HL-60 (cell line): ENCODE measurements at regions not wholly inside any gene's neighbourhood (a gene's known extent, or its start where the extent isn't known, plus 50 kb on each side); places are given as distances from the start of the nearest gene placed in this dataset.

ENCODE experiments used
- DNase-seq, 2 experiments: peaks; one replicate each; pipeline ENCODE4 v3.0.0-alpha.2; 2010 to 2020; ENCODE audit warnings: low read depth in 1 of 2, low spot score in 1 of 2
- H3K27ac ChIP-seq: fragments of 250-450 bp; sonication (Bioruptor Pico); replicated peaks from 2 replicates; pipeline ENCODE4 v1.5.1; 2020; ENCODE audit warnings: mild to moderate bottlenecking, moderate library complexity
- H3K27me3 ChIP-seq: fragments of 250-450 bp; sonication (Bioruptor Pico); 2 replicates; pipeline ENCODE4 v1.5.1; 2021; ENCODE audit warnings: mild to moderate bottlenecking, moderate library complexity; ENCODE audit not compliant: insufficient read depth, poor library complexity, severe bottlenecking
- H3K4me3 ChIP-seq: replicated peaks from 2 replicates; pipeline ENCODE4 v1.5.1; 2011; ENCODE audit warnings: mild to moderate bottlenecking, control low read depth, low read length; ENCODE audit not compliant: insufficient read depth
- CTCF ChIP-seq: IDR thresholded peaks from one replicate; pipeline ENCODE4 v1.5.1; 2011; ENCODE audit warnings: low read length, control low read depth, inconsistent platforms; ENCODE audit not compliant: insufficient read depth
- GABPA ChIP-seq: IDR thresholded peaks from 2 replicates; pipeline ENCODE4 v1.6.1; 2012; ENCODE audit warnings: low read depth
- POLR2AphosphoS5 ChIP-seq: IDR thresholded peaks from 2 replicates; pipeline ENCODE4 v1.6.1; 2012; ENCODE audit warnings: low read depth
- REST ChIP-seq: IDR thresholded peaks from 2 replicates; pipeline ENCODE4 v1.6.1; 2012; ENCODE audit warnings: low read depth; ENCODE audit not compliant: insufficient replicate concordance
- SPI1 ChIP-seq: IDR thresholded peaks from 2 replicates; pipeline ENCODE4 v1.6.1; 2012; ENCODE audit warnings: low read depth, mild to moderate bottlenecking, borderline replicate concordance

- TF ChIP-seq GABPA (no peak), CTCF (no peak), REST (no peak), SPI1 (no peak), POLR2AphosphoS5 (no peak)
- H3K4me3 ChIP-seq, result no peak overlapping the region
- H3K27ac ChIP-seq, result no peak overlapping the region
- DNase-seq, result no peak
- H3K27me3 ChIP-seq, result no peaks in the 10 kb centered on the region
These were observed 317.1 kb upstream of the ZMIZ1 start for GRCh38 chr10:78751716-78752115.

GRCh38 chr10:78752221-78752620 is 316.5 kb upstream of the ZMIZ1 start:
- no peak overlapping the region for H3K4me3 ChIP-seq
- DNase-seq, result no peak
- no peaks in the 10 kb centered on the region for H3K27me3 ChIP-seq
- H3K27ac ChIP-seq, result no peak overlapping the region
- TF ChIP-seq POLR2AphosphoS5 (no peak), CTCF (no peak), REST (no peak), GABPA (no peak), SPI1 (no peak)

- Histone ChIP-seq H3K27me3 (no peaks in the 10 kb centered on the region), H3K27ac (no peak overlapping the region), H3K4me3 (no peak overlapping the region)
- no peak for TF ChIP-seq SPI1
- peak in 1 of 2 experiments; percentile 35 for DNase-seq
These were observed 316.1 kb upstream of the ZMIZ1 start for GRCh38 chr10:78752708-78753107.

GRCh38 chr10:78754269-78755062 is 314.3 kb upstream of the ZMIZ1 start:
- TF ChIP-seq GABPA, result no peak
- no peak for TF ChIP-seq REST
- no peak for TF ChIP-seq POLR2AphosphoS5
- no peak for TF ChIP-seq CTCF
- no peak for TF ChIP-seq SPI1
- peak; percentile 65 to 69 for DNase-seq
- Histone ChIP-seq H3K27ac (no peak overlapping the region), H3K4me3 (no peak overlapping the region), H3K27me3 (no peaks in the 10 kb centered on the region)
